ENCODE measurements at regions not wholly inside any gene's neighbourhood (a gene's known extent, or its start where the extent isn't known, plus 50 kb on each side); places are given as distances from the start of the nearest gene placed in this dataset.
"Not testable (repeated sequence)": the region's sequence is repeated elsewhere in the genome, so short reads cannot be mapped to it uniquely, and the experiment has no call there.

- DNase-seq: not testable (repeated sequence)
Observed at GRCh38 chr1:817071-817599, 106.6 kb upstream of the SAMD11 start.

- DNase-seq: not testable (repeated sequence)
Observed at GRCh38 chr1:817658-818617, 105.8 kb upstream of the SAMD11 start.

GRCh38 chr1:818618-819291, 105.0 kb upstream of the SAMD11 start:
- no peak for DNase-seq

GRCh38 chr1:820962-821361, 102.8 kb upstream of the SAMD11 start:
- no peak for DNase-seq

GRCh38 chr1:826808-827207, 96.9 kb upstream of the SAMD11 start:
- not testable (repeated sequence) for DNase-seq

- peak; percentile 94 for DNase-seq
Observed at GRCh38 chr1:827211-828063, 96.3 kb upstream of the SAMD11 start.

GRCh38 chr1:829324-829723, 94.4 kb upstream of the SAMD11 start:
- not testable (repeated sequence) for DNase-seq

- DNase-seq: not testable (repeated sequence)
Observed at GRCh38 chr1:829932-830331, 93.8 kb upstream of the SAMD11 start.

GRCh38 chr1:830750-831149, 93.0 kb upstream of the SAMD11 start:
- not testable (repeated sequence) for DNase-seq

GRCh38 chr1:831522-831921, 92.2 kb upstream of the SAMD11 start:
- no peak for DNase-seq

- DNase-seq: no peak
Observed at GRCh38 chr1:832136-832535, 91.6 kb upstream of the SAMD11 start.

GRCh38 chr1:833226-833625, 90.5 kb upstream of the SAMD11 start:
- not testable (repeated sequence) for DNase-seq

- not testable (repeated sequence) for DNase-seq
Observed at GRCh38 chr1:835509-835908, 88.2 kb upstream of the SAMD11 start.

GRCh38 chr1:837601-838000, 86.1 kb upstream of the SAMD11 start:
- not testable (repeated sequence) for DNase-seq

- not testable (repeated sequence) for DNase-seq
Observed at GRCh38 chr1:838291-838690, 85.4 kb upstream of the SAMD11 start.

GRCh38 chr1:840592-840991, 83.1 kb upstream of the SAMD11 start:
- not testable (repeated sequence) for DNase-seq

- DNase-seq: not testable (repeated sequence)
Observed at GRCh38 chr1:841671-842425, 81.9 kb upstream of the SAMD11 start.

GRCh38 chr1:842799-843198, 80.9 kb upstream of the SAMD11 start:
- not testable (repeated sequence) for DNase-seq

GRCh38 chr1:843946-844345, 79.8 kb upstream of the SAMD11 start:
- DNase-seq: not testable (repeated sequence)

- DNase-seq: peak; percentile 9
Observed at GRCh38 chr1:844472-845026, 79.2 kb upstream of the SAMD11 start.

GRCh38 chr1:845641-846040, 78.1 kb upstream of the SAMD11 start:
- not testable (repeated sequence) for DNase-seq

Data from effector CD4-positive, alpha-beta T cell (primary cell).